ENCODE measurements at regions not wholly inside any gene's neighbourhood (a gene's known extent, or its start where the extent isn't known, plus 50 kb on each side); places are given as distances from the start of the nearest gene placed in this dataset.

DNA sequence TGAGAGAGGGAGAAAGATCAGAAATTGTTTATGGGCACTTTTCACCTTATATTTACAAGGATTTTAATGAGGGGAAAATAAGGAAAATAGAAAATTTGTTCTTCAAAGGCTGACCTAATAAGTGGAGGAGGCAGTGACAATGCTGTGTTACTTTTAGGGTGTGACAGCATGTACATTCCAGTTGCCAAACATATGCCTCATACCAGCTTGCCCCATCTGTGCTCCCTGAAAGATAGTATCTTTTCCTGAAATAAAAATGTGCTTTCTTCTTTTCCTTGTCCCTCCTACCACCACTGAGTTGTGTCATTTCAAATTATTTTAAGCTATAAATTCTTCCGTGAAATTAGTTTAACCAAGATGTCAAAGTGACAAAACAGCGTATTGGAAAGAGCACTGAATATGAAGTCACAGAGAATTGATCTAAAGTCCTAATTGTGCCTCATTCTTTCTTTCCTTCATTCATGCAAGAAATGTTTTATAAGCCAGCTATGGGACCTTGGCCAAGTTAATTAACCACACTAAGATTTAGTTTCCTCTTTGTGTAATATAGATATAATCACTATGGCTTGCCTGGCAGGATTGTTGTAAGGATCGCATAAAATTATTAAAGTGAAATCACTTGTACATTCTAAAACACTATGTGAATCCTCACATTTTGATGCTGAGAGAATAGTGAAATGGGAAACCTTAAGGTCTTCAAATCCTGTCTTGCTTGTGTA, 1307.5 kb upstream of the TENM4 start (continued):
- TF ChIP-seq TEAD4 (IDR thresholded peaks at IDR 0.05; ENCODE audit: low read depth, low read length) (no peak), ASH2L (IDR thresholded peaks at IDR 0.05; ENCODE audit: low read length) (no peak), SIX5 (IDR thresholded peaks at IDR 0.05; ENCODE audit: low read depth, low read length) (no peak)
- TF ChIP-seq, protein P1, sequence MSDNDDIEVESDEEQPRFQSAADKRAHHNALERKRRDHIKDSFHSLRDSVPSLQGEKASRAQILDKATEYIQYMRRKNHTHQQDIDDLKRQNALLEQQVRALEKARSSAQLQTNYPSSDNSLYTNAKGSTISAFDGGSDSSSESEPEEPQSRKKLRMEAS (IDR thresholded peaks at IDR 0.05): no peak

Data from H1 (cell line).